ENCODE measurements at regions not wholly inside any gene's neighbourhood (a gene's known extent, or its start where the extent isn't known, plus 50 kb on each side); places are given as distances from the start of the nearest gene placed in this dataset.

- TF ChIP-seq CTCF (IDR thresholded peaks at IDR 0.05), result no peak
- H3K27ac ChIP-seq, result no peak overlapping the region
- no peak overlapping the region for H3K4me3 ChIP-seq
- no peak for DNase-seq (ENCODE audit: low spot score)
Measured at GRCh38 chr3:94179059-94179458, 116.2 kb downstream of the NSUN3 start.

GRCh38 chr3:94183551-94183950, 120.7 kb downstream of the NSUN3 start:
- no peak for TF ChIP-seq CTCF (IDR thresholded peaks at IDR 0.05)
- Histone ChIP-seq H3K4me3 (no peak overlapping the region), H3K27ac (no peak overlapping the region)
- no peak for DNase-seq (ENCODE audit: low spot score)

GRCh38 chr3:94184781-94185180, 121.9 kb downstream of the NSUN3 start:
- Histone ChIP-seq H3K27ac (no peak overlapping the region), H3K4me3 (no peak overlapping the region)
- no peak for TF ChIP-seq CTCF (IDR thresholded peaks at IDR 0.05)
- no peak for DNase-seq (ENCODE audit: low spot score)

GRCh38 chr3:94185753-94186152, 122.9 kb downstream of the NSUN3 start:
- Histone ChIP-seq H3K4me3 (no peak overlapping the region), H3K27ac (no peak overlapping the region)
- TF ChIP-seq CTCF (IDR thresholded peaks at IDR 0.05), result no peak
- DNase-seq (ENCODE audit: low spot score), result no peak

GRCh38 chr3:94187697-94188096, 124.8 kb downstream of the NSUN3 start:
- H3K4me3 ChIP-seq, result no peak overlapping the region
- TF ChIP-seq CTCF (IDR thresholded peaks at IDR 0.05), result no peak
- no peak overlapping the region for H3K27ac ChIP-seq
- no peak for DNase-seq (ENCODE audit: low spot score)

- H3K27ac ChIP-seq, result no peak overlapping the region
- TF ChIP-seq CTCF (IDR thresholded peaks at IDR 0.05), result no peak
- DNase-seq (ENCODE audit: low spot score), result no peak
- no peak overlapping the region for H3K4me3 ChIP-seq
Measured at GRCh38 chr3:94195381-94195780, 132.5 kb downstream of the NSUN3 start.

GRCh38 chr3:94206291-94206690, 143.4 kb downstream of the NSUN3 start:
- DNase-seq (ENCODE audit: low spot score), result no peak
- Histone ChIP-seq H3K4me3 (no peak overlapping the region), H3K27ac (no peak overlapping the region)
- no peak for TF ChIP-seq CTCF (IDR thresholded peaks at IDR 0.05)

Measured in coronary artery (tissue), 2 donors.